Stomach smooth muscle (tissue), 2 donors: ENCODE measurements at regions not wholly inside any gene's neighbourhood (a gene's known extent, or its start where the extent isn't known, plus 50 kb on each side); places are given as distances from the start of the nearest gene placed in this dataset.

Experiments used
- H3K27ac ChIP-seq: one replicate; pipeline ENCODE4 v1.7.0; 2013; ENCODE audit warnings: mild to moderate bottlenecking, low read length, inconsistent platforms
- H3K27me3 ChIP-seq, 2 donors: one replicate each; pipeline ENCODE4 v1.7.0; 2013; ENCODE audit warnings: low read length in 2 of 2; ENCODE audit not compliant: insufficient read depth in 2 of 2, control insufficient read depth in 1 of 2
- H3K36me3 ChIP-seq, 2 donors: one replicate each; pipeline ENCODE4 v1.7.0; 2013; ENCODE audit warnings: low read length in 2 of 2; ENCODE audit not compliant: control insufficient read depth in 2 of 2, insufficient read depth in 2 of 2
- H3K4me1 ChIP-seq: one replicate; pipeline ENCODE4 v1.7.0; 2013; ENCODE audit warnings: low read length; ENCODE audit not compliant: control insufficient read depth, insufficient read depth
- H3K4me3 ChIP-seq, 2 donors: one replicate each; pipeline ENCODE4 v1.7.0; 2013; ENCODE audit warnings: low read length in 2 of 2
- H3K9ac ChIP-seq, 2 donors: one replicate each; pipeline ENCODE4 v1.7.0; 2013; ENCODE audit warnings: low read length in 2 of 2, mild to moderate bottlenecking in 1 of 2
- H3K9me3 ChIP-seq, 2 donors: one replicate each; pipeline ENCODE4 v1.7.0; 2013; ENCODE audit warnings: low read length in 2 of 2; ENCODE audit not compliant: control insufficient read depth in 2 of 2
- donor health status: healthy.
- donor health status: Pancreatic carcinoma.

DNA sequence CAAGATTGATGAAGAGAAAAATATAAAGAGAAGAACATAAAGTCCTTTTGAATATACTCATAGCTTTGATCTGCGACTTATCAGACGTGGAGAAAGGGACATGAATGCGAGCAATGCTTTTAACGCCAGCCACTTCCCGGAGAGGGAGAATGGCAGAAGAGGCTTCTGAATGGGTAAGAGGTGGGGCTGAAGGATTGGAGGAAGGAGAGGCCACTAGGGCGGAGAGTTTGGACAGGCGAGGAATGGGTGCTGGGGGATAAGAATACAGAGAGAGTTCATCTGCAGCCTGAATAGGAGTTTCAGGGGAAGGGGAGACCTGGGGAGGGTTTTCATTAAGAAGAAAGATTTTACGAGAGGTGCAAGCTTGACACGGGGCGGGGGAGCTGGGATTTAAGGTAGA lies 2534.9 kb downstream of the PCDH7 start:
- Histone ChIP-seq H3K27ac (no peak overlapping the region), H3K27me3 (no peaks in the 10 kb centered on the region), H3K4me1 (no peaks in the 10 kb centered on the region), H3K9ac (no peak overlapping the region), H3K4me3 (no peak overlapping the region), H3K36me3 (no peaks in the 10 kb centered on the region), H3K9me3 (peaks cover 0 to 2% of the 10 kb centered on the region in 2 donors)

DNA sequence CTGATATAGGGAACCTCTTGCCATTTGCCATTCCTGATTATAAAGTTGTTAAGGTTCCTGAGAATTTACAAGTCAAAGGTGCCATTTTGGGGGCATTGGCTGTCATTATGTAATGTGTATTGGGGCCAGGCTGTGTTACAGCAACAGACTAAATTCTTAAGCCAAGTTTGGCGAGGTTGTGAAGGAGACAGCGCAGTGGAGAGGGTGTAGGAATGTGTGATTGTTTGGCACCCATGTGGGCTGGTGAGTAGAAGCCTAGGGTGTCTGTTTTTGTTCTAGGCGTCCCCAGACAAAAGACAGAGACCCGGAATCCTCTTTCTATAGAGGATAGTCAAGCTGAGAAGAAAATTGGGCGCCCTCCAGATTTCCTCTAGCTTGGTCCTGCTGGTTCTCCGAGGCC lies 2535.3 kb downstream of the PCDH7 start:
- Histone ChIP-seq H3K9me3 (no peaks in the 10 kb centered on the region), H3K4me1 (no peaks in the 10 kb centered on the region), H3K27me3 (no peaks in the 10 kb centered on the region), H3K4me3 (no peak overlapping the region), H3K36me3 (no peaks in the 10 kb centered on the region), H3K9ac (no peak overlapping the region), H3K27ac (no peak overlapping the region)

DNA sequence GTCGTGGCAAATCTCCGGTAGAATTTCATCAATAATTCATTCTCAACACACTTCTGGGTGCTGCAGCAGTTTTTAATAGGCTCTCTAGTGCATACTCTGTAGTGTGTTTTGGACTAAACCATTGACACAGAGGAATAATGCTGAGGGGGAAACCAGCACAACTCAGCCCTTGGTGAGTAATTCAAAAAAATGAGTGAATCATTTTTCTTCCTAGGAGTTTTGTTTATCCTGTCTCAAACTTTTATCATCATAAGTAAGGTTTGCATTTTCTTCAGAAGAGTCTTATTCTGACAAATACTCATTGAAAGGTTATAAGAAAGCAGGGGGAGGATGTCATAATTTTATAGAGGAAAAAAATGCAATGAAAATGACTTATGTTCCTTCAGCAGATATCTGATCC lies 2542.7 kb downstream of the PCDH7 start:
- Histone ChIP-seq H3K4me1 (no peaks in the 10 kb centered on the region), H3K27me3 (no peaks in the 10 kb centered on the region), H3K4me3 (no peak overlapping the region), H3K27ac (no peak overlapping the region), H3K9ac (no peak overlapping the region), H3K9me3 (no peaks in the 10 kb centered on the region), H3K36me3 (no peaks in the 10 kb centered on the region)

DNA sequence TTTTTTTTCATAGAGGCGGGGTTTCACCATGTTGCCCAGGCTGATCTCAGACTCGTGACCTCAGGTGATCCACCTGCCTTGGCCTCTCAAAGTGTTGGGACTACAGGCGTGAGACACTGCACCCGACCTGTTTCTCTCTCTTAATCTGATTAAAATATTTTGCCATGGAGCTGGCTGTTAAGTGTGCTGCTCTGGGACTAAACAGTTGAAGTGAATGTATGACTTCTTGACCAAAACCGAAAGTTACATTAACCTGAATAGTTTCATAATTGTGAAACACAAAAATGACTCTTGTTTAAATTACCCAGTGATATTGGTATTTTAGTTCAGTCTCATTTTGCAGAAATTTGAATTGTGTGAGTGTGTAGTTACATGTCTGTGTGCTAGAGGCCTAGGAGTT lies 2548.6 kb downstream of the PCDH7 start:
- H3K4me3 ChIP-seq, result no peak overlapping the region
- H3K4me1 ChIP-seq, result no peaks in the 10 kb centered on the region
- H3K27me3 ChIP-seq, result no peaks in the 10 kb centered on the region
- no peaks in the 10 kb centered on the region for H3K9me3 ChIP-seq
- H3K9ac ChIP-seq, result no peak overlapping the region
- no peak overlapping the region for H3K27ac ChIP-seq
- H3K36me3 ChIP-seq, result no peaks in the 10 kb centered on the region

DNA sequence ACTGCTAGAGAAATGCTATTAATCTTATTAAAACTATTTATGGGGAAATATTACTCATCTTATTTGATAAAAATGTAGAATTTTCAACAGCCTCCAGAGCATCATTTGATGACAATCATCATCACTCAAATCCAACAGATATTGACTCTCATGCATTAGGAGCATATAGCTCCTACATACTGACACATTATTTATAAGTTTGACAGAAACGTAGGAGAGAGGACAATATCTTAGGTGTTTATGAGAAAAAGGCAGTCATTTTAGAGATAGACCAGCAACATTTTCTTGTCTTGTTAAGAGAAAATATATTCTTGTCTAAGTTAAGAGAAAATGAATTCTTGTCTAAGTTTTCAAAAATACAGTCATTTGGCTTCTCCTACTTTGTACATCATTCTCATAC lies 2550.2 kb downstream of the PCDH7 start:
- no peaks in the 10 kb centered on the region for H3K9me3 ChIP-seq
- no peak overlapping the region for H3K27ac ChIP-seq
- no peak overlapping the region for H3K4me3 ChIP-seq
- no peaks in the 10 kb centered on the region for H3K27me3 ChIP-seq
- H3K9ac ChIP-seq, result no peak overlapping the region
- no peaks in the 10 kb centered on the region for H3K36me3 ChIP-seq
- no peaks in the 10 kb centered on the region for H3K4me1 ChIP-seq

DNA sequence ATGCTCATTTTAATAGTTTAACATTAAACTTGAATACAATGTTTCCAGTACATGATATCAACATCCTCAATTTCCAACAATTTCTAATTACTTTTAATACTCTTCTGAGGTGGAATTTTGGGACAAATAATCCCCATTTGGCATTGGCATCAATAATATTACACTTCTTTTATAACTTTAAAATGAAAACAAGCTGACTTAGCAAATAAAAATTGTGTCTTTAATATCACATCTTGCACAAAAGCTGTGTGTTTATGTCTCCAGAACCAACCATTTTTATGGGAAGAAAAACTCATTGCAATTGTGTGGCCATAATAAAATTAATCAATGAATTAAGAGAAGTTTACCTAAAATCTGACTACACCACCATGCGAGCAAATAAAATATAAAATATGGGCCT lies 2552.6 kb downstream of the PCDH7 start:
- Histone ChIP-seq H3K27ac (no peak overlapping the region), H3K4me3 (no peak overlapping the region), H3K9ac (no peak overlapping the region), H3K27me3 (no peaks in the 10 kb centered on the region), H3K36me3 (no peaks in the 10 kb centered on the region), H3K4me1 (no peaks in the 10 kb centered on the region), H3K9me3 (no peaks in the 10 kb centered on the region)

DNA sequence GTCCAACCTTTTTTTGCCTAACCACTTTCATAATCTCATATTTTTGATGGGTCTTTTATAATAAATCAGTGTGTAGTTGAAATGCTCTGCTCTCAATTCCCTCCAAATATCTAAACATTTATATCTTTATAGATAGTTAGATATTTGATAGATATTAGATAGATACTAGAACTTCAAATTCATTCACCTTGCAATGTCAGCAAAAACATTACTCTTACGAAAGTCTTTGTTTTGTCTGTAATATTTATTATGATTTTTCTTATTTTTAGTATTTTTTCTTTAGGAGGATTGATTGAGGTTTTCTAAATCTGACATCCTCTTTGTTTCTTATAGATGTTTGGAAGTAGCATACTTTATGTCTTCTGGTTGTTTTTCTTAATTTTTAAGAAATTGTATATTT lies 2563.6 kb downstream of the PCDH7 start:
- H3K36me3 ChIP-seq, result no peaks in the 10 kb centered on the region
- H3K9ac ChIP-seq, result no peak overlapping the region
- H3K9me3 ChIP-seq, result no peaks in the 10 kb centered on the region
- no peak overlapping the region for H3K27ac ChIP-seq
- H3K27me3 ChIP-seq, result no peaks in the 10 kb centered on the region
- H3K4me3 ChIP-seq, result no peak overlapping the region
- H3K4me1 ChIP-seq, result no peaks in the 10 kb centered on the region

DNA sequence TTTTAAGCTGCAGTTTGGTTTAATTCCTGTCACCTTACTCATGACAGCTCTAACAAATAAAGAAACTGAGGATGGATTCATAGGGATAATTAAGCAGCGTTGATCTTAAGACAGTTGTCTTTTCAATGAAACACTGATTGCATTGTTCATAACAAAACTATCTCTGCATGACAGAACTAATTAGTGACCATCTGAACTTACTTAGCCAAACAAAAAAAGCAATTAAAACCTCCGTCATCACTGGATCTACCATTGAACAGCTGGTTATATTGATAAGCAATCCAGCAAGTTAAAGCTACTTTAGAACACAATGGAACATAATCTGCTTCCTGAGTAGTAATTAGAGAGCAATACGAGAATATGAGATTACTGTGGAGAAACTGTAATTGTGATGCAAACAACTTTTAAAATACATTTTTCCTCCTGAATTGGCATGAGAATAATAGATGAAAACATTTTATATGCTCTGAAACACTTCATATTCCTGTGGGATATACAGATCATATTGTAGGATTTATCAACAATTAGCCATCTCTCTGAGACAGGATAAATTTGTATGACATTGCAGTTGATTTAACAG lies 2576.8 kb downstream of the PCDH7 start:
- Histone ChIP-seq H3K27me3 (no peaks in the 10 kb centered on the region), H3K9me3 (no peaks in the 10 kb centered on the region), H3K9ac (no peak overlapping the region), H3K4me3 (no peak overlapping the region), H3K27ac (no peak overlapping the region), H3K36me3 (no peaks in the 10 kb centered on the region), H3K4me1 (no peaks in the 10 kb centered on the region)

DNA sequence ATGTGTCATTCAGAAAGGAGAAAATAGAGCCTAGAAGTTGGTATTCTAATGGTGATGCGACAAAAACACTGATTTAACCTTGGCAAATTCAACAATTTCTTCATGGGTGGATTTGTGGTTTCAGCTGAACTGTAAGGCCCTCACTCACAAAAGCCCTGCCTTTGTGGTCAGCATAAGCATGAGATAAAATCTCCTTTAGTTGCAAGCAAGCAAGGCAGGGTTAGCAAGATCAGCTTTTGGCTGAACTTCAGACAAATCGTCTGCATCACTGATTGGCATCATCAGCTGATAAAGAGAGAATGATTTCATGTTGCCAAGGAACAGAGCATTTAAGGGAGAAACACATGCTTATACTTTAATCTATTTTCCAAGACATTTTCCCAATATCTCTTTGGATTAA lies 2582.2 kb downstream of the PCDH7 start:
- Histone ChIP-seq H3K4me3 (no peak overlapping the region), H3K4me1 (no peaks in the 10 kb centered on the region), H3K9me3 (peaks cover 0 to 4% of the 10 kb centered on the region in 2 donors), H3K27me3 (no peaks in the 10 kb centered on the region), H3K27ac (no peak overlapping the region), H3K36me3 (no peaks in the 10 kb centered on the region), H3K9ac (no peak overlapping the region)

DNA sequence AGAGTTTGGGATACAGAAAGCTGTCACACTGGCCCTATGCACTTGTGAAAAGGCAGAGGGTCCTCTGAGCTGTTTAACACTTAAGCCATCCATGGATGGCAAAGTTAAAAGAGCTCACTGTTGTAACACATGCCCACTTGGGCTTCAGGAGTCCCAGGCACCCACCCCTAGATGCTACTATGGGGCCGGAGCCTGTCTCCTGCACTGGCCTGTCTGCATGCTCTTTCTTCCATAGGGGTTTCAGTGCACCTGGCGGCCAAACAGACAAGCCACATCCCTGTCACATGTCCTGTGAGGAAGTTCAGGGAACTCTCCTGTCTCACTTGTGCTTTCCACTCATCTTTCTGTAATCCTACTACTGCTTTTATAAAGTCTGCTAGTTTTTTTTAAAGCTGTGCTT lies 2586.0 kb downstream of the PCDH7 start:
- Histone ChIP-seq H3K27me3 (no peaks in the 10 kb centered on the region), H3K9me3 (peaks cover 0 to 4% of the 10 kb centered on the region in 2 donors), H3K4me3 (no peak overlapping the region), H3K9ac (no peak overlapping the region), H3K4me1 (no peaks in the 10 kb centered on the region), H3K27ac (no peak overlapping the region), H3K36me3 (no peaks in the 10 kb centered on the region)

DNA sequence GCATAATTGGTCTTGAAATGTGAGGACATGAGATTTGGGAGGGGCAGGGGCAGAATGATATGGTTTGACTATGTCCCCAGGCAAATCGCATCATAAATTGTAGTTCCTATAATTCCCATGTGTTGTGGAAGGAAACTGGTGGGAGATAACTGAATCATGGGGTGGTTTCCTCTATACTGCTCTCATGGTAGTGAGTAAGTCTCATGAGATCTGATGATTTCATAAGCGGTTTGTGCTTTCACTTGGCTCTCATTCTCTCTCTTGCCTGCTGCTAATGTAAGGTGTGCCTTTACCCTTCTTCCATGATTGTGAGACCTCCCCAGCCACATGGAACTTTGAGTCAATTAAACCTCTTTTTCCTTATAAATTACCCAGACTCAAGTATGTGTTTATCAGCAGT lies 2595.9 kb downstream of the PCDH7 start:
- peaks cover 0 to 3% of the 10 kb centered on the region in 2 donors for H3K9me3 ChIP-seq
- no peak overlapping the region for H3K9ac ChIP-seq
- H3K27me3 ChIP-seq, result no peaks in the 10 kb centered on the region
- H3K4me1 ChIP-seq, result no peaks in the 10 kb centered on the region
- no peaks in the 10 kb centered on the region for H3K36me3 ChIP-seq
- no peak overlapping the region for H3K27ac ChIP-seq
- H3K4me3 ChIP-seq, result no peak overlapping the region
